Naive thymus-derived CD4-positive, alpha-beta T cell (primary cell): ENCODE measurements at regions not wholly inside any gene's neighbourhood (a gene's known extent, or its start where the extent isn't known, plus 50 kb on each side); places are given as distances from the start of the nearest gene placed in this dataset.

Source experiments
- ATAC-seq: fragments of 150-1000 bp; cut with Tn5 transposase; 2 replicates; pipeline ENCODE4 v1.10.0; 2021; ENCODE audit warnings: mild to moderate bottlenecking, moderate library complexity
- CTCF ChIA-PET: fragments of 350-600 bp; sonication (Branson Sonifier 250); formaldehyde crosslinking; loops from one replicate; lab custom pipeline; 2021; ENCODE audit warnings: antibody characterized with exemption; lab: Charles Lee
- POLR2A ChIA-PET: fragments of 350-600 bp; sonication (Branson Sonifier 250); formaldehyde crosslinking; loops from one replicate; lab custom pipeline; 2021; ENCODE audit warnings: antibody characterized with exemption, inconsistent platforms; lab: Charles Lee
- DNase-seq, 9 donors: peaks; one replicate each; pipeline versions ENCODE4 v3.0.0 to v3.0.0-alpha.2; 2020 to 2022; ENCODE audit warnings: mixed read lengths in 1 of 9
- H3K27ac ChIP-seq: one replicate; pipeline ENCODE4 v1.7.0; 2013; ENCODE audit warnings: mild to moderate bottlenecking, low read depth, low read length, moderate library complexity
- H3K27me3 ChIP-seq, 2 donors: one replicate each; pipeline ENCODE4 v1.7.0; 2013; ENCODE audit warnings: low read length in 2 of 2, mild to moderate bottlenecking in 2 of 2, moderate library complexity in 2 of 2; ENCODE audit not compliant: control insufficient read depth in 2 of 2, insufficient read depth in 2 of 2
- H3K36me3 ChIP-seq, 3 experiments: 1 replicate in 2 of 3; 2 replicates in 1 of 3; pipeline ENCODE4 v1.7.0; 2013; ENCODE audit warnings: low read length in 3 of 3, mild to moderate bottlenecking in 3 of 3, moderate library complexity in 1 of 3; ENCODE audit not compliant: insufficient read depth in 3 of 3, control insufficient read depth in 2 of 3
- H3K4me1 ChIP-seq, 2 donors: one replicate each; pipeline ENCODE4 v1.7.0; 2013; ENCODE audit warnings: low read length in 2 of 2, mild to moderate bottlenecking in 2 of 2, moderate library complexity in 1 of 2; ENCODE audit not compliant: control insufficient read depth in 2 of 2, insufficient read depth in 2 of 2
- H3K4me3 ChIP-seq: 2 replicates; pipeline ENCODE4 v1.7.0; 2013; ENCODE audit warnings: mild to moderate bottlenecking, low read length
- H3K9me3 ChIP-seq, 3 experiments: 1 replicate in 2 of 3; 2 replicates in 1 of 3; pipeline ENCODE4 v1.7.0; 2013; ENCODE audit warnings: low read length in 3 of 3; ENCODE audit not compliant: control insufficient read depth in 2 of 3
- H3K27ac Mint-ChIP-seq, 9 donors: one replicate each; pipeline ENCODE4 v1.8.0; 2020 to 2022; ENCODE audit warnings: mixed read lengths in 9 of 9, mild to moderate bottlenecking in 8 of 9, moderate library complexity in 5 of 9, inconsistent platforms in 2 of 9
- H3K27me3 Mint-ChIP-seq, 5 donors: one replicate each; pipeline ENCODE4 v1.8.0; 2021 to 2022; ENCODE audit warnings: mixed read lengths in 5 of 5, mild to moderate bottlenecking in 1 of 5
- H3K36me3 Mint-ChIP-seq, 5 donors: one replicate each; pipeline ENCODE4 v1.8.0; 2020 to 2022; ENCODE audit warnings: mixed read lengths in 5 of 5, mild to moderate bottlenecking in 3 of 5, inconsistent platforms in 1 of 5
- H3K4me1 Mint-ChIP-seq, 7 donors: one replicate each; pipeline ENCODE4 v1.8.0; 2020 to 2022; ENCODE audit warnings: mixed read lengths in 7 of 7, mild to moderate bottlenecking in 3 of 7, inconsistent platforms in 1 of 7
- H3K4me3 Mint-ChIP-seq, 10 donors: one replicate each; pipeline ENCODE4 v1.8.0; 2020 to 2022; ENCODE audit warnings: mild to moderate bottlenecking in 10 of 10, mixed read lengths in 10 of 10, moderate library complexity in 6 of 10, inconsistent platforms in 2 of 10
- H3K9me3 Mint-ChIP-seq, 11 donors: one replicate each; pipeline ENCODE4 v1.8.0; 2020 to 2022; ENCODE audit warnings: mixed read lengths in 11 of 11, mild to moderate bottlenecking in 4 of 11, inconsistent platforms in 1 of 11, moderate library complexity in 1 of 11
- intact Hi-C, 2 donors: fragments of 100-400 bp; cut with micrococcal nuclease; formaldehyde crosslinking; loops; one replicate each; pipeline ENCODE4 v1.15.1; 2023

- H3K9me3 ChIP-seq: peaks cover 0 to 4% (median 0%) of the 10 kb centered on the region in 3 experiments
- no peak for DNase-seq
- ATAC-seq: no peak
- no peaks in the 10 kb centered on the region for H3K27me3 ChIP-seq
- Mint-ChIP-seq H3K4me1 (no peaks in the 10 kb centered on the region), H3K36me3 (no peaks in the 10 kb centered on the region), H3K27me3 (no peaks in the 10 kb centered on the region), H3K4me3 (no peak overlapping the region), H3K27ac (no peak overlapping the region), H3K9me3 (peaks cover 0 to 20% (median 5%) of the 10 kb centered on the region in 11 donors)
- POLR2A ChIA-PET: no interaction called here
- no peaks in the 10 kb centered on the region for H3K4me1 ChIP-seq
- H3K27ac ChIP-seq: no peak overlapping the region
- H3K4me3 ChIP-seq: no peak overlapping the region
- H3K36me3 ChIP-seq: no peaks in the 10 kb centered on the region
- intact Hi-C loops: no loop called here
- CTCF ChIA-PET: no interaction called here
Observed at GRCh38 chr3:94544131-94544789, 481.4 kb downstream of the NSUN3 start.

- intact Hi-C loops: no loop called here
- peaks cover 0 to 12% (median 0%) of the 10 kb centered on the region in 3 experiments for H3K9me3 ChIP-seq
Observed at GRCh38 chr3:94548581-94549316, 485.9 kb downstream of the NSUN3 start.

GRCh38 chr3:94561094-94561493, 498.2 kb downstream of the NSUN3 start:
- H3K4me3 Mint-ChIP-seq: no peak overlapping the region
- no peaks in the 10 kb centered on the region for H3K27me3 Mint-ChIP-seq
- ChIA-PET CTCF (no interaction called here), POLR2A (no interaction called here)
- DNase-seq: no peak
- H3K9me3 ChIP-seq: no peaks in the 10 kb centered on the region
- H3K27me3 ChIP-seq: no peaks in the 10 kb centered on the region
- ATAC-seq: no peak
- no peak overlapping the region for H3K27ac Mint-ChIP-seq
- no peaks in the 10 kb centered on the region for H3K36me3 Mint-ChIP-seq
- H3K36me3 ChIP-seq: no peaks in the 10 kb centered on the region
- no peak overlapping the region for H3K27ac ChIP-seq
- H3K4me3 ChIP-seq: no peak overlapping the region
- no peaks in the 10 kb centered on the region for H3K4me1 Mint-ChIP-seq
- peaks cover 0 to 7% (median 0%) of the 10 kb centered on the region in 11 donors for H3K9me3 Mint-ChIP-seq
- intact Hi-C loops: no loop called here
- H3K4me1 ChIP-seq: no peaks in the 10 kb centered on the region

More at GRCh38 chr3:94548581-94549316, 485.9 kb downstream of the NSUN3 start:
- H3K4me1 ChIP-seq: no peaks in the 10 kb centered on the region
- H3K27ac ChIP-seq: no peak overlapping the region
- no peak overlapping the region for H3K4me3 ChIP-seq
- H3K36me3 Mint-ChIP-seq: no peaks in the 10 kb centered on the region
- POLR2A ChIA-PET: no interaction called here
- H3K9me3 Mint-ChIP-seq: peaks cover 0 to 45% (median 14%) of the 10 kb centered on the region in 11 donors
- H3K27me3 Mint-ChIP-seq: no peaks in the 10 kb centered on the region
- no peaks in the 10 kb centered on the region for H3K4me1 Mint-ChIP-seq
- H3K36me3 ChIP-seq: no peaks in the 10 kb centered on the region
- no peak overlapping the region for H3K27ac Mint-ChIP-seq
- DNase-seq (no peak), ATAC-seq (no peak)
- no peaks in the 10 kb centered on the region for H3K27me3 ChIP-seq
- H3K4me3 Mint-ChIP-seq: no peak overlapping the region
- CTCF ChIA-PET: no interaction called here

- Histone ChIP-seq H3K9me3 (no peaks in the 10 kb centered on the region), H3K27me3 (no peaks in the 10 kb centered on the region), H3K36me3 (no peaks in the 10 kb centered on the region), H3K4me1 (no peaks in the 10 kb centered on the region), H3K4me3 (no peak overlapping the region), H3K27ac (no peak overlapping the region)
- no peak for ATAC-seq
- no peak overlapping the region for H3K27ac Mint-ChIP-seq
- peaks cover 0 to 7% (median 0%) of the 10 kb centered on the region in 11 donors for H3K9me3 Mint-ChIP-seq
- no peaks in the 10 kb centered on the region for H3K36me3 Mint-ChIP-seq
- H3K27me3 Mint-ChIP-seq: no peaks in the 10 kb centered on the region
- ChIA-PET CTCF (no interaction called here), POLR2A (no interaction called here)
- intact Hi-C loops: no loop called here
- no peak overlapping the region for H3K4me3 Mint-ChIP-seq
- no peaks in the 10 kb centered on the region for H3K4me1 Mint-ChIP-seq
- no peak for DNase-seq
Observed at GRCh38 chr3:94564247-94564646, 501.4 kb downstream of the NSUN3 start.

- no peaks in the 10 kb centered on the region for H3K36me3 Mint-ChIP-seq
- no peaks in the 10 kb centered on the region for H3K4me1 Mint-ChIP-seq
- POLR2A ChIA-PET: no interaction called here
Observed at GRCh38 chr3:94568041-94568440, 505.2 kb downstream of the NSUN3 start.

GRCh38 chr3:94573337-94573736, 510.5 kb downstream of the NSUN3 start:
- H3K9me3 Mint-ChIP-seq: peaks cover 0 to 16% (median 7%) of the 10 kb centered on the region in 11 donors
- no peak overlapping the region for H3K27ac Mint-ChIP-seq
- DNase-seq (no peak), ATAC-seq (no peak)
- no peak overlapping the region for H3K4me3 ChIP-seq
- no peaks in the 10 kb centered on the region for H3K4me1 ChIP-seq
- H3K36me3 ChIP-seq: no peaks in the 10 kb centered on the region
- H3K36me3 Mint-ChIP-seq: no peaks in the 10 kb centered on the region
- intact Hi-C loops: no loop called here
- no peaks in the 10 kb centered on the region for H3K4me1 Mint-ChIP-seq
- no peaks in the 10 kb centered on the region for H3K9me3 ChIP-seq
- POLR2A ChIA-PET: no interaction called here
- no peaks in the 10 kb centered on the region for H3K27me3 ChIP-seq
- no peaks in the 10 kb centered on the region for H3K27me3 Mint-ChIP-seq
- H3K27ac ChIP-seq: no peak overlapping the region
- CTCF ChIA-PET: no interaction called here
- H3K4me3 Mint-ChIP-seq: no peak overlapping the region

More at GRCh38 chr3:94568041-94568440, 505.2 kb downstream of the NSUN3 start:
- no peak for ATAC-seq
- intact Hi-C loops: no loop called here
- Histone ChIP-seq H3K9me3 (no peaks in the 10 kb centered on the region), H3K4me3 (no peak overlapping the region), H3K36me3 (no peaks in the 10 kb centered on the region), H3K27ac (no peak overlapping the region), H3K4me1 (no peaks in the 10 kb centered on the region), H3K27me3 (no peaks in the 10 kb centered on the region)
- CTCF ChIA-PET: no interaction called here
- H3K4me3 Mint-ChIP-seq: no peak overlapping the region
- peaks cover 0 to 11% (median 2%) of the 10 kb centered on the region in 11 donors for H3K9me3 Mint-ChIP-seq
- no peak overlapping the region for H3K27ac Mint-ChIP-seq
- H3K27me3 Mint-ChIP-seq: no peaks in the 10 kb centered on the region
- DNase-seq: no peak

GRCh38 chr3:94587291-94587690, 524.4 kb downstream of the NSUN3 start:
- H3K4me1 Mint-ChIP-seq: no peaks in the 10 kb centered on the region
- Histone ChIP-seq H3K36me3 (no peaks in the 10 kb centered on the region), H3K27ac (no peak overlapping the region), H3K9me3 (no peaks in the 10 kb centered on the region), H3K4me1 (no peaks in the 10 kb centered on the region), H3K27me3 (no peaks in the 10 kb centered on the region), H3K4me3 (no peak overlapping the region)
- intact Hi-C loops: no loop called here
- ChIA-PET CTCF (no interaction called here), POLR2A (no interaction called here)
- no peak overlapping the region for H3K4me3 Mint-ChIP-seq
- H3K9me3 Mint-ChIP-seq: peaks cover 0 to 25% (median 9%) of the 10 kb centered on the region in 11 donors
- H3K27me3 Mint-ChIP-seq: no peaks in the 10 kb centered on the region
- no peak overlapping the region for H3K27ac Mint-ChIP-seq
- H3K36me3 Mint-ChIP-seq: no peaks in the 10 kb centered on the region
- no peak for ATAC-seq
- no peak for DNase-seq
